AG04449 (cell line): ENCODE measurements at regions not wholly inside any gene's neighbourhood (a gene's known extent, or its start where the extent isn't known, plus 50 kb on each side); places are given as distances from the start of the nearest gene placed in this dataset.

Source experiments
- CTCF ChIA-PET: fragments of 350-600 bp; formaldehyde crosslinking; extraction: SDS; loops from one replicate; lab custom pipeline; 2021; ENCODE audit warnings: antibody characterized with exemption; lab: Yijun Ruan, JAX
- POLR2A ChIA-PET: fragments of 400-600, 350-600 bp; formaldehyde crosslinking; extraction: SDS; loops from one replicate; lab custom pipeline; 2020; ENCODE audit warnings: antibody characterized with exemption, inconsistent platforms; lab: Yijun Ruan, JAX
- DNase-seq: peaks from one replicate; pipeline ENCODE4 v3.0.0-alpha.2; 2010; ENCODE audit warnings: low read depth, low spot score
- H3K4me3 ChIP-seq: 2 replicates; pipeline ENCODE4 v1.5.1; 2011; ENCODE audit warnings: low read depth, mild to moderate bottlenecking, control low read depth, low read length
- CTCF ChIP-seq: IDR thresholded peaks from one replicate; pipeline ENCODE4 v1.5.1; 2011; ENCODE audit warnings: mild to moderate bottlenecking, moderate library complexity, low read length, control low read depth, inconsistent platforms; ENCODE audit not compliant: insufficient read depth; ENCODE audit errors: missing control alignments

GRCh38 chr20:56769921-56770600, 141.0 kb downstream of the TFAP2C start:
- no peak for DNase-seq
- POLR2A ChIA-PET: no interaction called here
- H3K4me3 ChIP-seq: no peak overlapping the region
- TF ChIP-seq CTCF: no peak
- CTCF ChIA-PET: no interaction called here

DNA sequence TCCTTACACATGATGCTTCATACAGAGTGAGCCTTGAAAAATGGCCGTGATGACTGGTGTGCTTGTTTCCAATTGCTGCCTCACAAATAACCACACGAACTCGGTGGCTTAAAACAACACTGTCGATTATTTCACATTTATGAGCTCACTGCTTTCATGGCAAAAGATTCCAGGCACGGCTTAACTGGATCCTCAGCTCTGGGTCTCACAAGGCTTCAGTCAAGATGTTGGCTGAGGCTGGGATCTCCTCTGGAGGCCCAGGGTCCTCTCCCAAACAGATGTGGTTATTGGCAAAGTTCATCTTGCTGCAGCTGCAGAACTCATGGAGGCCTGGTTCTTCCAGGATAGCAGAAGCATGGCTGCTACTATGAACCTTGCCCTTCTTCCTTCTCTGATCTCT, 144.6 kb downstream of the TFAP2C start:
- ChIA-PET CTCF (interaction anchor here (0.9 kb wide), 1 partner anchor 222 kb away, joined by 3 read pairs; no protein-coding TSS in a partner anchor), POLR2A (no interaction called here)
- no peak for TF ChIP-seq CTCF
- H3K4me3 ChIP-seq: no peak overlapping the region
- no peak for DNase-seq

DNA sequence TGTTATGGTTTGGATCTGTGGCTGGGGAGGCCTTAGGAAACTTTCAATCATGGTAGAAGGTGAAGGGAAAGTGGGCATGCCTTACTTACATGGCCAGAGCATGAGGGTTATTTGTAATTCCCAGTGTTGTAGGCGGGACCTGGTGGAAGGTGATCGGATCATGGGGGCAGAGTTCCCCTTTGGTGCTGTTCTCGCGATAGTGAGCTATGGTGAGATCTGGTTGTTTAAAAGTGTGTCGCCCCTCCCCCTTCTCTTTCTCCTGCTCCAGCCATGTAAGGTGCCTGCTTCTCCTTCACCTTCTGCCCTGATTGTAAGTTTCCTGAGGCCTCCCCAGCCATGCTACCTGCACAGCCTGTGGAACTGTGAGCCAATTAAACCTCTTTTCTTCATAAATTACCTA, 145.8 kb downstream of the TFAP2C start:
- no peak for TF ChIP-seq CTCF
- DNase-seq: no peak
- CTCF ChIA-PET: no interaction called here
- POLR2A ChIA-PET: no interaction called here
- H3K4me3 ChIP-seq: no peak overlapping the region

DNA sequence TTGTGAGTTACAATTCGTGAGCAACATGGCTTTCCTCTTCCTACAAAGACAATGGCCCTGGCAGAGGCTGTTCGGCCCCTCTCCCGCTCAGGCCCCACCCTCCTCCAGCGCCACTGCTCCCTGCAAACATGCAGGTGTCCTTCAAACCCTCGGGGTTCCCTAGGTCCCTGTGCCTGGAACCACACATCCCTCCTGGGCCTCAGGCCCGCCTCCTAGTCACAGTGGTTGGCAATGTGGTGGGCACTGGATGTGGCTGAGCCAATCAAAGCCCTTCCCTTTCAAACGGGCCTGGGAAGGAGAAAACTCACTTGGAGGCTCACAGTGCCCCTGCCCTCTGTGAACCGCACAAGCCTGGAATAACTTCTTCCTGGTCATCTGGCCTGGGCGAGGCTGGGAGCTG, 147.2 kb downstream of the TFAP2C start:
- TF ChIP-seq CTCF: no peak
- POLR2A ChIA-PET: no interaction called here
- no peak overlapping the region for H3K4me3 ChIP-seq
- no peak for DNase-seq
- CTCF ChIA-PET: no interaction called here

- CTCF ChIA-PET: no interaction called here
- no peak overlapping the region for H3K4me3 ChIP-seq
- POLR2A ChIA-PET: no interaction called here
- no peak for TF ChIP-seq CTCF
- DNase-seq: no peak
These were observed 149.7 kb downstream of the TFAP2C start for GRCh38 chr20:56778765-56779195.

DNA sequence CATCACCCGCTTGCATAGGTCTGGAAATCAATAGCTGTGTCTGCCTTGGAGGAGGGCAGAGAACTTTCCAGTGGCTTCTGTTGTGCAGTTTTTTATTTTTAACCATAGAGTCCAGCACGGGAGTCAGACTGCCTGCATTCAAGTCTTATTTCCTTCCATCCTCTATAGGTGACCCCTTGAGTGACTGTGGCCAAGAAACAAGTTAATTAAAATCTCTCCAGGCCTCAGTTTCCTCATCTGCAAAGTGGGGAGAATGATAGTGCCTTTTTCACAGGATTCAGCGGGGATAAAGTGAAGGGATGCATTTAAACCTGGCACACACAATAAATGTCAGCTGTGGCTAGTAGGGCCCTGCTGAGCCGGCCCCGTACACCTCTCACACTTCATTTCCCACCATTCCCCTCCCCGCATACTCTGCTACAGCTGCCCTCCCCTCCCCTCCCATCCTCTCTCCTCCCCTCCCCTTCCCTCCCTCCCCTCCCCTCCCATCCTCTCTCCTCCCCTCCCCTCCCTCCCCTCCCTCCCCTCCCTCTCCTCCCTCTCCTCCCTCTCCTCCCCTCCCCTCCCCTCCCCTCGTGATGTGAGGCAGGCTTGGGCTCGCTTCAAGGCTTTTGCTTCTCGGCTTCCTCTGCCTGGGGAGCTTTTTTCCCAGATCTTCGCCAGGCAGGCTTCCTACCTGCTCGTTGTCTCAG, 150.5 kb downstream of the TFAP2C start:
- POLR2A ChIA-PET: no interaction called here
- CTCF ChIA-PET: no interaction called here
- no peak overlapping the region for H3K4me3 ChIP-seq
- DNase-seq: no peak
- TF ChIP-seq CTCF: no peak
